BLaER1 treated with 17β-estradiol and CSF1 and Interleukin-3, amounts not matched to agents 10 nM and 100 nM (cell line): ENCODE measurements at regions not wholly inside any gene's neighbourhood (a gene's known extent, or its start where the extent isn't known, plus 50 kb on each side); places are given as distances from the start of the nearest gene placed in this dataset.
A peak's percentile ranks its signal among the peaks of the same experiment; 100 is the strongest.

ENCODE experiments used
- H3K27ac ChIP-seq, 11 experiments: shearing (Covaris generic); formaldehyde crosslinking; 2 replicates each; pipeline ENCODE4 v1.8.1; 2022
- H3K27me3 ChIP-seq, 11 experiments: shearing (Covaris generic); formaldehyde crosslinking; 2 replicates each; pipeline ENCODE4 v1.8.1; 2022
- H3K36me3 ChIP-seq, 11 experiments: shearing (Covaris generic); formaldehyde crosslinking; 2 replicates each; pipeline ENCODE4 v1.8.1; 2022
- H3K4me1 ChIP-seq, 10 experiments: shearing (Covaris generic); formaldehyde crosslinking; 2 replicates each; pipeline ENCODE4 v1.8.1; 2022
- H3K4me2 ChIP-seq, 11 experiments: shearing (Covaris generic); formaldehyde crosslinking; 2 replicates each; pipeline ENCODE4 v1.8.1; 2022
- H3K4me3 ChIP-seq, 10 experiments: shearing (Covaris generic); formaldehyde crosslinking; 2 replicates each; pipeline ENCODE4 v1.8.1; 2022
- H3K9ac ChIP-seq, 11 experiments: shearing (Covaris generic); formaldehyde crosslinking; 2 replicates each; pipeline ENCODE4 v1.8.1; 2022
- H3K9me3 ChIP-seq, 11 experiments: shearing (Covaris generic); formaldehyde crosslinking; replicated peaks in 1 of 11; 2 replicates each; pipeline ENCODE4 v1.8.1; 2022
- H4K20me1 ChIP-seq, 11 experiments: shearing (Covaris generic); formaldehyde crosslinking; 2 replicates each; pipeline ENCODE4 v1.8.1; 2022
- Cebpa-rat ChIP-seq, 11 experiments: shearing (Covaris generic); IDR thresholded peaks; 2 replicates each; pipeline ENCODE4 v1.8.1; 2022

- Histone ChIP-seq H3K4me1 (peaks cover 0 to 12% (median 0%) of the 10 kb centered on the region in 10 experiments; a peak in 5 of 20 replicates), H3K27me3 (no peaks in the 10 kb centered on the region), H3K4me2 (no peak overlapping the region), H3K9me3 (peaks cover 0 to 6% (median 0%) of the 10 kb centered on the region in 11 experiments; a peak in 1 of 22 replicates), H3K36me3 (peaks cover 0 to 8% (median 0%) of the 10 kb centered on the region in 11 experiments; a peak in 4 of 22 replicates), H3K27ac (no peak overlapping the region), H3K4me3 (no peak overlapping the region), H4K20me1 (peaks cover 0 to 76% (median 0%) of the 10 kb centered on the region in 11 experiments; a peak in 3 of 22 replicates), H3K9ac (no peak overlapping the region)
- no peak for TF ChIP-seq Cebpa-rat (IDR thresholded peaks at IDR 0.05)
These were observed 71.9 kb downstream of the PHETA1 start for GRCh38 chr12:111296906-111297463.

GRCh38 chr12:111295176-111295575 lies 73.7 kb downstream of the PHETA1 start:
- peaks cover 0 to 8% (median 0%) of the 10 kb centered on the region in 11 experiments; a peak in 4 of 22 replicates for H3K36me3 ChIP-seq
- H3K9ac ChIP-seq = peak overlapping the region in 2 of 11 experiments; percentile 5 to 41; a peak in 1 of 22 replicates
- H4K20me1 ChIP-seq = peaks cover 0 to 69% (median 0%) of the 10 kb centered on the region in 11 experiments; a peak in 3 of 22 replicates
- H3K4me3 ChIP-seq = no peak overlapping the region
- H3K4me2 ChIP-seq = peak overlapping the region in 3 of 11 experiments; percentile 20 to 28 (median 24); a peak in 3 of 22 replicates
- no peak for TF ChIP-seq Cebpa-rat (IDR thresholded peaks at IDR 0.05)
- H3K9me3 ChIP-seq = peaks cover 0 to 7% (median 0%) of the 10 kb centered on the region in 11 experiments; a peak in 1 of 22 replicates
- no peak overlapping the region for H3K27ac ChIP-seq
- peaks cover 0 to 12% (median 0%) of the 10 kb centered on the region in 10 experiments; a peak in 5 of 20 replicates for H3K4me1 ChIP-seq
- H3K27me3 ChIP-seq = no peaks in the 10 kb centered on the region

GRCh38 chr12:111293266-111294009 lies 75.5 kb downstream of the PHETA1 start:
- Histone ChIP-seq H3K4me1 (peaks cover 0 to 12% (median 0%) of the 10 kb centered on the region in 10 experiments; a peak in 5 of 20 replicates), H3K27me3 (no peaks in the 10 kb centered on the region), H3K9me3 (peaks cover 0 to 7% (median 0%) of the 10 kb centered on the region in 11 experiments; a peak in 1 of 22 replicates), H4K20me1 (peaks cover 0 to 59% (median 0%) of the 10 kb centered on the region in 11 experiments; a peak in 3 of 22 replicates), H3K9ac (no peak overlapping the region), H3K27ac (no peak overlapping the region), H3K36me3 (peaks cover 0 to 8% (median 0%) of the 10 kb centered on the region in 11 experiments; a peak in 4 of 22 replicates), H3K4me3 (no peak overlapping the region), H3K4me2 (no peak overlapping the region)
- no peak for TF ChIP-seq Cebpa-rat (IDR thresholded peaks at IDR 0.05)

- Histone ChIP-seq H3K27ac (no peak overlapping the region), H3K9me3 (peaks cover 0 to 7% (median 0%) of the 10 kb centered on the region in 11 experiments; a peak in 1 of 22 replicates), H3K4me3 (no peak overlapping the region), H3K27me3 (no peaks in the 10 kb centered on the region), H3K4me1 (peaks cover 0 to 12% (median 0%) of the 10 kb centered on the region in 10 experiments; a peak in 5 of 20 replicates), H3K4me2 (no peak overlapping the region), H4K20me1 (peaks cover 0 to 50% (median 0%) of the 10 kb centered on the region in 11 experiments; a peak in 3 of 22 replicates), H3K36me3 (peaks cover 0 to 25% (median 0%) of the 10 kb centered on the region in 11 experiments; a peak in 4 of 22 replicates), H3K9ac (no peak overlapping the region)
- TF ChIP-seq Cebpa-rat (IDR thresholded peaks at IDR 0.05) = no peak
These were observed 77.5 kb downstream of the PHETA1 start for GRCh38 chr12:111291357-111291756.

GRCh38 chr12:111288771-111289170 lies 80.1 kb downstream of the PHETA1 start:
- Histone ChIP-seq H4K20me1 (peaks cover 0 to 47% (median 0%) of the 10 kb centered on the region in 11 experiments; a peak in 2 of 22 replicates), H3K9me3 (peaks cover 0 to 7% (median 0%) of the 10 kb centered on the region in 11 experiments; a peak in 3 of 22 replicates), H3K9ac (no peak overlapping the region), H3K27ac (no peak overlapping the region), H3K4me3 (no peak overlapping the region), H3K4me1 (peaks cover 0 to 4% (median 0%) of the 10 kb centered on the region in 10 experiments; a peak in 4 of 20 replicates), H3K4me2 (no peak overlapping the region), H3K36me3 (peaks cover 0 to 43% (median 0%) of the 10 kb centered on the region in 11 experiments; a peak in 4 of 22 replicates), H3K27me3 (no peaks in the 10 kb centered on the region)
- TF ChIP-seq Cebpa-rat (IDR thresholded peaks at IDR 0.05) = no peak

GRCh38 chr12:111287125-111287900 lies 81.6 kb downstream of the PHETA1 start:
- no peak overlapping the region for H3K9ac ChIP-seq

GRCh38 chr12:111285200-111285599 lies 83.7 kb downstream of the PHETA1 start:
- Histone ChIP-seq H4K20me1 (peaks cover 0 to 34% (median 0%) of the 10 kb centered on the region in 11 experiments; a peak in 2 of 22 replicates), H3K4me1 (peaks cover 0 to 11% (median 0%) of the 10 kb centered on the region in 10 experiments; a peak in 4 of 20 replicates), H3K4me3 (no peak overlapping the region), H3K9me3 (peaks cover 13 to 29% (median 17%) of the 10 kb centered on the region in 11 experiments), H3K27me3 (no peaks in the 10 kb centered on the region), H3K27ac (no peak overlapping the region), H3K4me2 (no peak overlapping the region), H3K9ac (no peak overlapping the region), H3K36me3 (peaks cover 0 to 56% (median 0%) of the 10 kb centered on the region in 11 experiments; a peak in 3 of 22 replicates)
- no peak for TF ChIP-seq Cebpa-rat (IDR thresholded peaks at IDR 0.05)

More at GRCh38 chr12:111287125-111287900, 81.6 kb downstream of the PHETA1 start:
- no peak for TF ChIP-seq Cebpa-rat (IDR thresholded peaks at IDR 0.05)
- H3K4me1 ChIP-seq = peaks cover 0 to 11% (median 0%) of the 10 kb centered on the region in 10 experiments; a peak in 4 of 20 replicates
- H3K27ac ChIP-seq = no peak overlapping the region
- H3K4me2 ChIP-seq = no peak overlapping the region
- H3K27me3 ChIP-seq = no peaks in the 10 kb centered on the region
- peaks cover 0 to 38% (median 0%) of the 10 kb centered on the region in 11 experiments; a peak in 4 of 22 replicates for H3K36me3 ChIP-seq
- H4K20me1 ChIP-seq = peaks cover 0 to 46% (median 0%) of the 10 kb centered on the region in 11 experiments; a peak in 2 of 22 replicates
- no peak overlapping the region for H3K4me3 ChIP-seq
- peaks cover 0 to 12% (median 4%) of the 10 kb centered on the region in 11 experiments; a peak in 4 of 22 replicates for H3K9me3 ChIP-seq

- Histone ChIP-seq H3K4me3 (no peak overlapping the region), H3K36me3 (peaks cover 0 to 57% (median 0%) of the 10 kb centered on the region in 11 experiments; a peak in 3 of 22 replicates), H3K4me2 (no peak overlapping the region), H3K4me1 (peaks cover 0 to 11% (median 0%) of the 10 kb centered on the region in 10 experiments; a peak in 4 of 20 replicates), H4K20me1 (peaks cover 0 to 32% (median 0%) of the 10 kb centered on the region in 11 experiments; a peak in 2 of 22 replicates), H3K27ac (no peak overlapping the region), H3K9me3 (peaks cover 13 to 32% (median 19%) of the 10 kb centered on the region in 11 experiments), H3K27me3 (no peaks in the 10 kb centered on the region), H3K9ac (no peak overlapping the region)
- no peak for TF ChIP-seq Cebpa-rat (IDR thresholded peaks at IDR 0.05)
These were observed 84.2 kb downstream of the PHETA1 start for GRCh38 chr12:111284709-111285108.
